RWPE1 (cell line): ENCODE measurements at regions not wholly inside any gene's neighbourhood (a gene's known extent, or its start where the extent isn't known, plus 50 kb on each side); places are given as distances from the start of the nearest gene placed in this dataset.

Source experiments
- CTCF ChIA-PET: fragments of 350-600 bp; sonication (Branson Sonifier 250); formaldehyde crosslinking; extraction: SDS; loops from one replicate; lab custom pipeline; 2021; lab: Yijun Ruan, JAX
- POLR2A ChIA-PET: fragments of 400-600 bp; formaldehyde crosslinking; extraction: SDS; loops from one replicate; lab custom pipeline; 2020; ENCODE audit warnings: antibody characterized with exemption; ENCODE audit not compliant: low non-redundant PET; lab: Yijun Ruan, JAX
- DNase-seq: peaks from one replicate; pipeline ENCODE4 v3.0.0; 2012; ENCODE audit warnings: low spot score
- H3K27ac ChIP-seq: fragments of 450-650 bp; 2 replicates; pipeline ENCODE4 v1.5.1; 2017
- TF ChIP-seq, protein P1 (sequence below): fragments of 450-650 bp; conservative IDR thresholded peaks from 2 replicates; pipeline ENCODE4 v1.5.1; 2017; ENCODE audit warnings: low read depth, mild to moderate bottlenecking

DNA sequence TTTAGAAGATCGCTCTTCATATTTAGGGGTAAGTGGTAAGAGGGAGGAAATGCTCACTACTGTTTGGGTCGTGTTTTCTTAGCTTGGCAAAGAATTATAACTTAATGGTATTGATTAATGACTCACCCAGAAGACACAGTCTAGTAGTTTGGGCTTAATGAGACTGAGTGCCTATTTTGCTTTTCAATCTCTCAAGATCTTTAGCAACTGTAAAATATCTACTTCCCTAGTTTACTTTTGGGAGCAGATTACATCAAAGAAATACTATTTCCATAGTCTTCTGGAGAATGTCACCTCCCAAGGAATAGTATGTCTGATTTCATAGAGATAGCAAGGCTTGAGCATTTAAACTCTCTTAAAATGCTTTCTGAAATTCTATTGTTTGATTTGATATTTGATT is 100.5 kb upstream of the SLC25A13 start:
- POLR2A ChIA-PET = no interaction called here
- CTCF ChIA-PET = no interaction called here
- TF ChIP-seq, protein P1, sequence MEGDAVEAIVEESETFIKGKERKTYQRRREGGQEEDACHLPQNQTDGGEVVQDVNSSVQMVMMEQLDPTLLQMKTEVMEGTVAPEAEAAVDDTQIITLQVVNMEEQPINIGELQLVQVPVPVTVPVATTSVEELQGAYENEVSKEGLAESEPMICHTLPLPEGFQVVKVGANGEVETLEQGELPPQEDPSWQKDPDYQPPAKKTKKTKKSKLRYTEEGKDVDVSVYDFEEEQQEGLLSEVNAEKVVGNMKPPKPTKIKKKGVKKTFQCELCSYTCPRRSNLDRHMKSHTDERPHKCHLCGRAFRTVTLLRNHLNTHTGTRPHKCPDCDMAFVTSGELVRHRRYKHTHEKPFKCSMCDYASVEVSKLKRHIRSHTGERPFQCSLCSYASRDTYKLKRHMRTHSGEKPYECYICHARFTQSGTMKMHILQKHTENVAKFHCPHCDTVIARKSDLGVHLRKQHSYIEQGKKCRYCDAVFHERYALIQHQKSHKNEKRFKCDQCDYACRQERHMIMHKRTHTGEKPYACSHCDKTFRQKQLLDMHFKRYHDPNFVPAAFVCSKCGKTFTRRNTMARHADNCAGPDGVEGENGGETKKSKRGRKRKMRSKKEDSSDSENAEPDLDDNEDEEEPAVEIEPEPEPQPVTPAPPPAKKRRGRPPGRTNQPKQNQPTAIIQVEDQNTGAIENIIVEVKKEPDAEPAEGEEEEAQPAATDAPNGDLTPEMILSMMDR = no peak
- H3K27ac ChIP-seq = no peak overlapping the region
- DNase-seq = no peak

DNA sequence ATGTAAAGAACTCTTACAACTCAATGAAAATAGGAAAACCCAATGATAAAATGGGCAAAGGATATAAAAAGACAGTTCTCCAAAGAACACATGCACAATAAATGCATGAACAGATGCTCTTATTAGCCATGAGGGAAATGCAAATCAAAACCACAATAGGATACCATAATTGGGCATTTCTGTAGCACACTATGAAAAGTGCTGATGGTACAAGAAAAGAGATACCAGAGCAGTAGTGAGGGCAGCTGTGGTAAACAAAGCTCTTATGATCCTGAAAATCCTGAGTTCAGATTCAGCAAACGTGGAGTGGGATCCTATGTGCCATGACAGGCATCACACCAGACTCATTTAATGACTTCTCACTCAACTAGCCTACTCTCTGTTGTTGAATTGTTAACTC is 96.7 kb upstream of the SLC25A13 start:
- ChIA-PET CTCF (interaction anchor here (0.6 to 1.1 kb wide), 2 partner anchors 609 to 618 kb away, joined by 3 read pairs; no protein-coding TSS in a partner anchor), POLR2A (no interaction called here)
- no peak overlapping the region for H3K27ac ChIP-seq
- no peak for DNase-seq
- TF ChIP-seq, protein P1 = no peak

DNA sequence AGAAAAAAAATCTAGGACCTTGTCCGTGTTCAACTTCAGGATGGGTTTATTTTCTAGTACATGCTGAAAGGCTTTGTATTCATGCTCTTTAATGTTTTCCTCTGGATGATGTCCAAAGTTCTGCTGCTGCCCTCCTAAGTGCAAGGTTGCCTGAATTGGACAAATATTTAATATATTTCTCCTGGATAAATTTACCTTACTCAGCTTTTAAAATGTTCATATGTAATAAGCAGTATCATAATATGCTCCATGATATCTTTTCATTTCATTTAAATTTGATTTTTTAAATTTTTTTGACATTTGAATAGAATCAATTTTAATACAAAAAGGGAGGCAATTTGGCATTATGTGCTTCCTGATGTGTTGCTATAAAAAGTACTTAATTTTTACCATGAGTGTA is 95.9 kb upstream of the SLC25A13 start:
- CTCF ChIA-PET = interaction anchor here (1.1 kb wide), 1 partner anchor 610 kb away, joined by 3 read pairs; no protein-coding TSS in a partner anchor
- H3K27ac ChIP-seq = no peak overlapping the region
- no peak for DNase-seq
- TF ChIP-seq, protein P1 = no peak
- POLR2A ChIA-PET = no interaction called here

DNA sequence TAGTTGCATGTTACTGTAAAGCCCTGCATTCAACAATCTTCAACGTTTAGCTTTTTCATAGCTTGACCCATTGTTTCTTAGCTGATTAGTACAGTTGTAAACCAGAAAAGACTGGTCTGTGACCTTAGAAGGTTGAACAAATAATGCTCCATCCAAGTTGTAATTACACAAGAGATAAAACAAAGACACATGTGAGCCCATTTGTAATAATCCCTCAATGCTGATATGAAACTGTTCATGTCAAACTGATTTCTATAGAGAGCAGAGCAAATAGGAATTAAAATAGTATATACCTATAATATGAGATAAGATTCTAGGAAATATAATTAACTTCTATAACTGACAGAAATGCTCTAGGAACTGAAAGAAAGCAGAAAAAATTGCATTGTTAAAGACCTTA is 94.7 kb upstream of the SLC25A13 start:
- TF ChIP-seq, protein P1 = no peak
- H3K27ac ChIP-seq = no peak overlapping the region
- no peak for DNase-seq
- ChIA-PET CTCF (interaction anchor here (0.6 kb wide), 1 partner anchor 59 kb away, joined by 3 read pairs; no protein-coding TSS in a partner anchor), POLR2A (no interaction called here)

DNA sequence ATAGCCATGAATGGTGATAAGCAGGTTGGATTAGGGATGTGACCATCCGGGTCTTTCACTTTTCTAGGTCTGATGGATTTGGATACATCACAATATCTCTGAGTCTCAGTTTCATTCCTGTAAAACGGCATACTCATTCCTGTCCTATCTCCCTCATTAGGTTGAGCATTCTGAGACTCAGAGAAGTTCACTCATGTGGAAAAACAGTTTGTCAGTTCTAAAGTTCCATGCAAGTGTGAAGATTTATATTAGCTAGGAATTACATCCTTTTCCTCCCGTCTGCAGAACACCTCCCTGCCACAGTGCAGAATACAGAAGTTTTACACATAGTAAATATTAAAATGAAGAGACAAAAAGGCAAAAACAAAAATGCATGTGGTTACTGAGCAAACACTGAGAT is 94.2 kb upstream of the SLC25A13 start:
- CTCF ChIA-PET = interaction anchor here (0.6 kb wide), 1 partner anchor 59 kb away, joined by 3 read pairs; no protein-coding TSS in a partner anchor
- TF ChIP-seq, protein P1 = no peak
- no peak for DNase-seq
- H3K27ac ChIP-seq = no peak overlapping the region
- POLR2A ChIA-PET = no interaction called here

DNA sequence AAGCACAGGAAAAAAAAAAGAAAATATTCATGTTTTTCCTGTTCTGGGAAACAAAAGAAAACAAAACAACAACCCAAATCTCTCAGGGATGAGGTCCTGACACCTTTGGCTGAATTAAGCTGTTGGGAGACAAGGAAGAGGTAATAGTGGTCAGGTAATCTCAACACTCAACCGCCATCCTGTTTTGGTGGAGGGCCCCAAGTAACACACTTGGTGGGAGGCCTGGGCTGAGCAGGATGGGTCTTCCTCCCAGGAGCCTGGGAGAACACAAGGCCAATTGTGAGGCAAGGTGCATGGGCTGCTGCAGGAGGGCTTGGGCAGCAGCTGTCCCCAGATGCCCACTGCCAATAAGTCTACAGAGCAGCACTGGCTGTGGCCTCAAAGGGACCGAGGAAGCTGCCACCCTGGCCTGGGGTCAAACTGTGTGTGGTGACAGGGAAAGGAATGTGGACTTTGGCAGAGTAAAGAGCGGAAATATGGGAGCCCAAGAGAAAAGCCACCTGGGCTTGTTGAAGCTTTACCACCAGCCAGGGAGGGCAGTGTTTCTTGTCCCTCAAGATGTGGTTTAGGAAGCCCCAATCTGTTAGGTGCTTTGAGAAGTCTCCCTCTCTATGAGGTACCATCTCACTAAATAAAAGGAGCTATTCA is 93.5 kb upstream of the SLC25A13 start:
- no peak overlapping the region for H3K27ac ChIP-seq
- DNase-seq = no peak
- TF ChIP-seq, protein P1 = peak; percentile 7; the same call in 1 of the 2 replicates
- ChIA-PET POLR2A (no interaction called here), CTCF (interaction anchor here (0.6 to 0.7 kb wide), 2 partner anchors 12 to 338 kb away, joined by 5 read pairs; no protein-coding TSS in a partner anchor)
